ENCODE measurements at regions not wholly inside any gene's neighbourhood (a gene's known extent, or its start where the extent isn't known, plus 50 kb on each side); places are given as distances from the start of the nearest gene placed in this dataset.

DNA sequence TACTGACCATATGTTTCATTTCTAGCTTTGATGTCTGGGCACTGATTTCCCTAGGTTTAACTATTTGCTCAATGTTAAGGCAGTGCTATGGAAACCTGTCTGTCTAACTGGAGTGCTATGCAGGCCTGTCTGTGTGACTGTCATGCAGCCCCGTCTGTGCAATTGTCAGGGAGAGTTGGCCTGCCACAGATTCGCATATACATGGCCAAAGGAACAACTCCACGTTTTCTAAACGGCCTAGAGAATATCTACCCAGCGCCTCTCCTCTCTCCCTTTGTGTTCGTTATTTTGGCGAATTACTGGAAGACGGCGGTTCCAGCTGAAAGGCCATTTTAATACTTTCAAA lies 59.6 kb upstream of the PSME4 start:
- TF ChIP-seq, protein P1, sequence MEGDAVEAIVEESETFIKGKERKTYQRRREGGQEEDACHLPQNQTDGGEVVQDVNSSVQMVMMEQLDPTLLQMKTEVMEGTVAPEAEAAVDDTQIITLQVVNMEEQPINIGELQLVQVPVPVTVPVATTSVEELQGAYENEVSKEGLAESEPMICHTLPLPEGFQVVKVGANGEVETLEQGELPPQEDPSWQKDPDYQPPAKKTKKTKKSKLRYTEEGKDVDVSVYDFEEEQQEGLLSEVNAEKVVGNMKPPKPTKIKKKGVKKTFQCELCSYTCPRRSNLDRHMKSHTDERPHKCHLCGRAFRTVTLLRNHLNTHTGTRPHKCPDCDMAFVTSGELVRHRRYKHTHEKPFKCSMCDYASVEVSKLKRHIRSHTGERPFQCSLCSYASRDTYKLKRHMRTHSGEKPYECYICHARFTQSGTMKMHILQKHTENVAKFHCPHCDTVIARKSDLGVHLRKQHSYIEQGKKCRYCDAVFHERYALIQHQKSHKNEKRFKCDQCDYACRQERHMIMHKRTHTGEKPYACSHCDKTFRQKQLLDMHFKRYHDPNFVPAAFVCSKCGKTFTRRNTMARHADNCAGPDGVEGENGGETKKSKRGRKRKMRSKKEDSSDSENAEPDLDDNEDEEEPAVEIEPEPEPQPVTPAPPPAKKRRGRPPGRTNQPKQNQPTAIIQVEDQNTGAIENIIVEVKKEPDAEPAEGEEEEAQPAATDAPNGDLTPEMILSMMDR (IDR thresholded peaks at IDR 0.05; ENCODE audit: low read depth, low read length) = no peak
- TF ChIP-seq EZH2phosphoT487 (IDR thresholded peaks at IDR 0.05; ENCODE audit: low read depth) = no peak

Data from OCI-LY3 (cell line).